C4-2B (cell line): ENCODE measurements at regions not wholly inside any gene's neighbourhood (a gene's known extent, or its start where the extent isn't known, plus 50 kb on each side); places are given as distances from the start of the nearest gene placed in this dataset.

Source experiments
- H3K27ac ChIP-seq: fragments of 450-650 bp; 2 replicates; pipeline ENCODE4 v1.5.1; 2017
- CTCF ChIP-seq: fragments of 450-650 bp; conservative IDR thresholded peaks from 2 replicates; pipeline ENCODE4 v1.5.1; 2017; ENCODE audit warnings: mild to moderate bottlenecking
- ZFX ChIP-seq: fragments of 450-650 bp; IDR thresholded peaks from 2 replicates; pipeline ENCODE4 v1.6.1; 2017

- TF ChIP-seq ZFX (no peak), CTCF (no peak)
Observed at GRCh38 chr15:95121191-95121590, 889.8 kb downstream of the MCTP2 start.

GRCh38 chr15:95125803-95126202 is 894.4 kb downstream of the MCTP2 start:
- TF ChIP-seq CTCF = no peak
- TF ChIP-seq ZFX = no peak
- H3K27ac ChIP-seq = no peak overlapping the region

More at GRCh38 chr15:95121191-95121590, 889.8 kb downstream of the MCTP2 start:
- H3K27ac ChIP-seq = no peak overlapping the region

GRCh38 chr15:95127356-95127755 is 896.0 kb downstream of the MCTP2 start:
- H3K27ac ChIP-seq = no peak overlapping the region
- TF ChIP-seq CTCF (no peak), ZFX (no peak)

GRCh38 chr15:95129574-95129973 is 898.2 kb downstream of the MCTP2 start:
- H3K27ac ChIP-seq = no peak overlapping the region
- TF ChIP-seq ZFX = no peak
- no peak for TF ChIP-seq CTCF

GRCh38 chr15:95131131-95131556 is 899.8 kb downstream of the MCTP2 start:
- no peak overlapping the region for H3K27ac ChIP-seq
- TF ChIP-seq ZFX = no peak
- no peak for TF ChIP-seq CTCF

- no peak overlapping the region for H3K27ac ChIP-seq
- TF ChIP-seq ZFX (no peak), CTCF (no peak)
Observed at GRCh38 chr15:95132774-95133173, 901.4 kb downstream of the MCTP2 start.

GRCh38 chr15:95134431-95135110 is 903.2 kb downstream of the MCTP2 start:
- TF ChIP-seq ZFX = no peak
- TF ChIP-seq CTCF = no peak
- no peak overlapping the region for H3K27ac ChIP-seq
